GM12891 (cell line): ENCODE measurements at regions not wholly inside any gene's neighbourhood (a gene's known extent, or its start where the extent isn't known, plus 50 kb on each side); places are given as distances from the start of the nearest gene placed in this dataset.
"Not testable (repeated sequence)": the region's sequence is repeated elsewhere in the genome, so short reads cannot be mapped to it uniquely, and the experiment has no call there.

ENCODE experiments used
- DNase-seq: peaks from one replicate; pipeline ENCODE4 v3.0.0; 2011; ENCODE audit warnings: low spot score; ENCODE audit not compliant: insufficient read length
- FAIRE-seq: peaks from 2 replicates; lab custom pipeline; 2011; peaks lifted over from hg19 to GRCh38; lab: Jason Lieb, UNC
- PAX5 ChIP-seq: IDR thresholded peaks from 2 replicates; pipeline ENCODE4 v1.6.1; 2011; ENCODE audit warnings: low read length, moderate library complexity, mild to moderate bottlenecking; ENCODE audit not compliant: insufficient read depth, severe bottlenecking
- POLR2A ChIP-seq: IDR thresholded peaks from 2 replicates; pipeline ENCODE4 v1.6.1; 2011; ENCODE audit warnings: low read depth, low read length, control low read depth
- POLR2AphosphoS5 ChIP-seq: IDR thresholded peaks from 2 replicates; pipeline ENCODE4 v1.6.1; 2011; ENCODE audit warnings: low read depth, low read length, control low read depth
- POU2F2 ChIP-seq: IDR thresholded peaks from 2 replicates; pipeline ENCODE4 v1.6.1; 2011; ENCODE audit warnings: low read depth, mild to moderate bottlenecking, control low read depth, low read length, moderate library complexity
- SPI1 ChIP-seq: IDR thresholded peaks from 2 replicates; pipeline ENCODE4 v1.6.1; 2011; ENCODE audit warnings: low read depth, low read length, control low read depth
- TAF1 ChIP-seq: IDR thresholded peaks from 2 replicates; pipeline ENCODE4 v1.6.1; 2011; ENCODE audit warnings: low read depth, low read length, control low read depth

DNA sequence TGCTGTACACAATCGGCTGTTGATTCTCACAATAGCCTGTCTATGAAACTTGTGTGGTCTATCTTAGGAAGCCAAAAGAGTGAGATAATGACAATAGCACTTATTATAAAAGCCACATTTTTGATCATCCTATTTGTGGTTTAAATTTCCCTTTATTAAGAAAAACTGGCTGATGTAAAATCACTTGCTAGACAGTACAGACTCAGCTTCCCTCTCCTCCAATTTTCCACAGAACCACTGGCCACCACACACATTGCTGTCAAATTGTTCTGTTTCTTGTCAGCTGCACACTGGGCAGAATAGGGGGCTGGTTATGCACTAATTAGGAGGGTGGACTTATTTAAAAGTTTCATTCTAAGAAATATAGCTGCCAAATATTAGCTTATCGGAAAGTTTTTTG, 425.9 kb downstream of the EPHA3 start:
- DNase-seq (no peak), FAIRE-seq (no peak)
- no peak for TF ChIP-seq SPI1
- no peak for TF ChIP-seq PAX5
- no peak for TF ChIP-seq POLR2AphosphoS5
- TF ChIP-seq POU2F2 = no peak
- TF ChIP-seq TAF1 = no peak

GRCh38 chr3:89554587-89554986, 447.2 kb downstream of the EPHA3 start:
- not testable (repeated sequence) for FAIRE-seq, DNase-seq

DNA sequence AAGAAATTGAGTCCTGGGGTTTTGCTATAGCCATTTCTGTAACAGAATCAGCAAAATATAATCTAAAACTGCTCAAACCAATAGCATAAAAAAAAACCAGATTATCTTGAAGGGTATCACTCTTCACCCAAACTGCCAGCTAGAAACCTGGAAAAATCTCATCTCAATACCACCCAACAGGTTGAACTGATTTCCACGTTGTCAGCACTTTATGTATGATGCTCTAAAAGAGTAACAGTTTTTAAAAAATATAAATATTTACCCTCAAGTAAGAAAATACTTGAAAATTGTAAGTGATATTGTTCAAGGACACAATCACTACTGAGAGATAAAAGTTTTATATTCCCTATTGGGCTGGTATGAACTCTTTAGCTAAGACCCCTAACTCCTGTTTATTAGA, 451.3 kb downstream of the EPHA3 start:
- no peak for DNase-seq
- TF ChIP-seq POU2F2 = no peak
- TF ChIP-seq PAX5 = no peak
- TF ChIP-seq TAF1 = no peak
- TF ChIP-seq SPI1 = no peak
- TF ChIP-seq POLR2A = no peak
- TF ChIP-seq POLR2AphosphoS5 = no peak
- no peak for FAIRE-seq

GRCh38 chr3:89560568-89560967, 453.1 kb downstream of the EPHA3 start:
- DNase-seq (no peak), FAIRE-seq (no peak)
- TF ChIP-seq TAF1 (no peak), POLR2AphosphoS5 (no peak), POU2F2 (no peak), SPI1 (no peak), PAX5 (no peak), POLR2A (no peak)

GRCh38 chr3:89562373-89562772, 455.0 kb downstream of the EPHA3 start:
- no peak for TF ChIP-seq TAF1
- TF ChIP-seq POLR2A = no peak
- no peak for TF ChIP-seq PAX5
- TF ChIP-seq POU2F2 = no peak
- TF ChIP-seq POLR2AphosphoS5 = no peak
- TF ChIP-seq SPI1 = no peak
- no peak for FAIRE-seq
- no peak for DNase-seq

DNA sequence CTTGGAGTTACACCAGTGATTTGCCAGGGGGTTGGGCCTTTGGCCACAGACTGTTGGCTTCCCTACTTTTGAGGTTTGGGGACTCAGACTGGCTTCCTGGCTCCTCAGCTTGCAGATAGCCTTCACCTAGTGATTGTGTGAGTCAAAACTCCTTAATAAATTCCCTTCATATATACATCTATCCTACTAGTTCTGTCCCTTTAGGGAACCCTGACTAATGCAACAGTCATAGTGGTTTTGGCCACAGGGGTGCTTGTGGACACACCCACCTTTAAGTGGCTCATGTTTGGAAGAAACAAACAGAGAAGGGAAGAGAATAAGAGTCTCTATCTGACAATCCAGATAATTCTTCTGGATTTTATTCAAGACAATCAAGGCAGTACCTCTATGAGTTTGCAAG, 457.7 kb downstream of the EPHA3 start:
- TF ChIP-seq PAX5 = no peak
- no peak for TF ChIP-seq POU2F2
- no peak for TF ChIP-seq TAF1
- no peak for TF ChIP-seq POLR2AphosphoS5
- no peak for TF ChIP-seq POLR2A
- TF ChIP-seq SPI1 = no peak
- FAIRE-seq (no peak), DNase-seq (no peak)

DNA sequence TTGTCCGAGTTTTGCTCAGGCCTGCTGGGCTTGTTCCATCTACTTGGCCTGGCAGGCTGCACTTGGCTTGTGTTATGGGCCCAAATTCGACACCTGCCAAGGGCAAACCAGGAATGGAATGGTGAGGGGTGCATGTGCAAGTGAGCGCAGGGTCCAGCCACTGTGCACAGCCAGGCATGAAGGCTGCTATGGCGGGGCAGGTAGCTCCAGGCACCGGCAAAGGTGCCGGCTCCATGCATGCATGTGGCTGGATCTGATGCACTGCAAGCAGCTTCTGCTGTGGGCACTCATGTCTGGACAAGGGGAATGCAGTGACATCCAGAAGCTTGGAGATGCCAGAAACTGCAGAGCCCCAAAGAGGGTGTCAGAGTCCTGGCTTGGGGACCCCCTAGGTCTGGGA, 463.0 kb downstream of the EPHA3 start:
- DNase-seq = no peak
- TF ChIP-seq PAX5 (no peak), POLR2AphosphoS5 (no peak), POLR2A (no peak), SPI1 (no peak), TAF1 (no peak), POU2F2 (no peak)
- no peak for FAIRE-seq

- DNase-seq = no peak
- no peak for FAIRE-seq
- no peak for TF ChIP-seq TAF1
- no peak for TF ChIP-seq SPI1
- no peak for TF ChIP-seq POLR2AphosphoS5
- TF ChIP-seq POU2F2 = no peak
- no peak for TF ChIP-seq PAX5
- no peak for TF ChIP-seq POLR2A
These were observed 463.9 kb downstream of the EPHA3 start for GRCh38 chr3:89571298-89571697.

DNA sequence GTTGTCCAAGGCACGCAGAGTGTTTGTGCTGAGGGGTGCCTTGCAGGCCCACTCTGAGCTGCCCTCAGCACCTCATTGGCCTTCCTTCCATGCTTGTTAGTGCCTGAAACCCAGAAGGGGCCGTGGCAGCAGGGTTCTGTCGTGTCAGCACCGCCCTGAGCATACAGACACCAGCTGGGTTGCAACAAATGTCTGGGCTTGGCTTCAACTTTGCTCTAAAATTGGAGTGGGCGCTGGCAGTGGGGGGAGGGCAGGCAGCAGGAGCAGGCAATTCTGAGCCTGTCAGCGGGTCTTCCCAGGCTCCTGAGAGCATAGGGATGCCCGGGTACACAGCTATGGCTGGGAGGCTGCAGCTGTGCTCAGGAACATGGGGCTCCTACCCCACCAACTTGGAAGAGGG, 464.3 kb downstream of the EPHA3 start:
- DNase-seq = no peak
- no peak for TF ChIP-seq POU2F2
- no peak for TF ChIP-seq POLR2A
- no peak for TF ChIP-seq POLR2AphosphoS5
- no peak for TF ChIP-seq PAX5
- no peak for TF ChIP-seq TAF1
- no peak for TF ChIP-seq SPI1
- no peak for FAIRE-seq

- DNase-seq (no peak), FAIRE-seq (no peak)
- TF ChIP-seq POLR2A (no peak), POU2F2 (no peak), SPI1 (no peak), POLR2AphosphoS5 (no peak), PAX5 (no peak), TAF1 (no peak)
These were observed 464.8 kb downstream of the EPHA3 start for GRCh38 chr3:89572261-89572660.
